ENCODE measurements at regions not wholly inside any gene's neighbourhood (a gene's known extent, or its start where the extent isn't known, plus 50 kb on each side); places are given as distances from the start of the nearest gene placed in this dataset.
"Not testable (repeated sequence)": the region's sequence is repeated elsewhere in the genome, so short reads cannot be mapped to it uniquely, and the experiment has no call there.

GRCh38 chr10:22875581-22875980 lies 52.3 kb upstream of the ARMC3 start:
- no peak for DNase-seq

DNA sequence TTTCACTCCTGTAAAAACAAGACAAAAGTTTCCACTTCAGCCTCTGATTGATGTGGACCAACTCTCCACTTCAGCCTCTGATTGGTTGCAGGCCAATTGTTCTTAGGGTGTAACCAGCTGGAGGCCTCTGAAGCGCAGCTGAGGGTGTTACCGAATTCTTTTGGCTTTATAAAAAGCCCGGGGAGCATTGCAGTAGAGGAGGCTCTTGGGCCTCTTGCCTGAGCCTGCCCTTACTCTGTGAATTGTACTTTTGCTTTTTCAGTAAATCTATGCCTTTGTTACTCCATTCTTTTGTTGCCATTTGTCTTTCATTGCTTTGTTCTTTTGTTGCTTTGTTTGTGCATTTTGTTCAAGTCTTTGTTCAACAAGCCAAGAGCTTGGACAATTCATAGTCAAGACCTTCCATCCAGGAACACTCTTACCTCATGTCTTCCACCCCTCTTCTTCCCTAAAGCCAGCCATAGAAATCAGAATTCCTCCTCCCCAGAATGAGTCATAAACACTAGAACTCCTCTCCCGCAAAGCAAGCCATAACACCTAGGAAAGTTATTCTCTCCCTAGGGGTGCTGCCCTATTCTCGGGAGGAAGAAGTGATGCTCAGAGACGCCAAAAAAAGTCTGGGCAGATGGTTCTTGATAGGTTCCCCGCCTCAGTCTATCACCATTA lies 53.5 kb upstream of the ARMC3 start:
- DNase-seq, result peak; percentile 81

- no peak for DNase-seq
Observed at GRCh38 chr10:22856444-22857074, 71.3 kb upstream of the ARMC3 start.

GRCh38 chr10:22854935-22855421 lies 72.9 kb upstream of the ARMC3 start:
- DNase-seq, result no peak

- no peak for DNase-seq
Observed at GRCh38 chr10:22853906-22854447, 73.9 kb upstream of the ARMC3 start.

- no peak for DNase-seq
Observed at GRCh38 chr10:22852712-22853353, 75.0 kb upstream of the ARMC3 start.

GRCh38 chr10:22851865-22852239 lies 76.0 kb upstream of the ARMC3 start:
- DNase-seq, result no peak

DNA sequence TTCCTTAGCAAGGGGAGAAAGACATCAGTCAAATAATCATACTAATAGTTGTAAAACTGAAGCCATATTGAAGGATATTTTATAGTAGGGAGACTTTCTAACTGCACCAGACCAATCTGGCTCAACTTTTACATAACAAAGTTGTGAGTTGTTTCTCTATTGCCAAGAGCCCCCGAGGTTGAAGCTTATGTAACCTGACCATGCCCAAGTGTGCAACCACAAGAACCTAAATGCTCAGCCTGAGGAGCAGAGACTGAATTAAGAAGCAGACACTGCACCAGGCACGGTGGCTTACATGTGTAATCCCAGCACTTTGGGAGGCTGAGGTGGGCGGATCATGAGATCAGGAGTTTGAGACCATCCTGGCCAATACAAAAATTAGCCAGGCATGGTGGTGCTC lies 77.3 kb upstream of the ARMC3 start:
- DNase-seq, result no peak

DNA sequence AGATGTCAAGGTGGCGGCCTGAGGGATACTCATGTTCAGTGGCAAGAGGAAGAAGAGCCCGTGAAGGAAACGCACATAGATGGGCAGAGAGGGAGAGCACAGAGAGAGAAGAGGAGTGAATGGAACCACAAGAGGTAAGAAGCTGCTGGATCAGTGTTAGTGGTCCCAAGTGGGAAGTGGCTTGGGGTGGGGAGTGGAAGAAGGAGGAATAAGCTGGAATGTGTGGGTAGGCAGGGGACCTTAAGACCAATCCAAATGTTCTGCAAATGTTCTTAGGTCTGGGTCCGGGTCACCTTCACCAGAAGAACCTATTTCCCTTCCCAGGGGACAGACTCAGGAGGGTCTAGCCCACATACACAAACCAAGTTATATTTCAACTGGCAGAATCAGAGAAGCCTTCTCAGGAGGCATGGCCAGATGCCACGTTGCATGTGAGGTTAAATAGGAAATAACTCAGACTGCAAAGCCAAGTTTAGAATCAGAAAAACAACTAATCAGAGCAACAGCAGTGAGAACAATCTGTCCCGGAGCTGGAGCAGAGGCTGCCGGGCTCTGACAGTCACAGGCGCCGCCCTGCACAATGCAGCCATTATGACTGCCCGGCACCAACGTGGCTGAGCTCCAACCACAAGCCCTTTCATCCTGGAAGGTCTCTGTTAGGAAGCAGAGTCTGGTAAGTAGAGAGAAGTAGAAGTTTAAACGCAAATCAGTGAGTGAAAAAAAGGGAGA lies 78.6 kb upstream of the ARMC3 start:
- no peak for DNase-seq

DNA sequence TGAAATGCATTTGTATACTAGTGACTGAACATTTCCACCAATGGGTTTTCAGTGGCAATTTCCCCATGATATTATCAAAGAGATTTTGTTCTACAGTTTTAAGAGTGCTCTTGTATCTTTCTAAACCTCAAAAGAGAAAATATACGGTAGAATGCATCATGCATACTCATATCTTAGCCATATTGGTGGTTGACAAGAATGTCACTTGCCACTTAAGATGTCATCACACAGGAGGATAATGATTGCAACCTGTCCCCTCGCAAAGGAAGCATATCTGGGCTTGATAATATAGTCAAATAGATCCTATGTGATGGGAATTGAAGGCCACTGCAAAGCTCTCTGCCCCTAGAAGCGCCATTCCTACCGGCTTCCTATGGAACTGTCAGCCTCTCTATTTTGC lies 79.3 kb upstream of the ARMC3 start:
- DNase-seq, result no peak

DNA sequence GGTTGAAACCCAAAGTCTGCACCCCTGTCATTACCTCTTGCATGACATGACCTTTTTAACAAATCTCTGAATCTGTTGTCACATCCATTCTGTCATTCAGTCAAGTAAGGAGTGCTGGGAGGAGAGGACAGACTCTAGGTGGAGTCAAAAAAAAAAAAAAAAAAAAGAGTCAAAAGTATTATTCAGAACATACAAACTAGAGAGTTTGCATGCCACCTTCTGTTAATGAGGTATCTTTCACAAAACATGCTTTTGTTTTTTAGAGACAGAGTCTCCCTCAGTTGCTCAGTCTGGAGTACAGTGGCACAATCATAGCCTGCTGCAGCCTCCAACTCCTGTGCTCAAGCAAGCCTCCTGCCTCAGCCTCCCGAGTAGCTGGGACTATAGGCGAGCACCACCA lies 81.6 kb upstream of the ARMC3 start:
- no peak for DNase-seq

GRCh38 chr10:22839639-22840038 lies 88.2 kb upstream of the ARMC3 start:
- DNase-seq, result no peak

DNA sequence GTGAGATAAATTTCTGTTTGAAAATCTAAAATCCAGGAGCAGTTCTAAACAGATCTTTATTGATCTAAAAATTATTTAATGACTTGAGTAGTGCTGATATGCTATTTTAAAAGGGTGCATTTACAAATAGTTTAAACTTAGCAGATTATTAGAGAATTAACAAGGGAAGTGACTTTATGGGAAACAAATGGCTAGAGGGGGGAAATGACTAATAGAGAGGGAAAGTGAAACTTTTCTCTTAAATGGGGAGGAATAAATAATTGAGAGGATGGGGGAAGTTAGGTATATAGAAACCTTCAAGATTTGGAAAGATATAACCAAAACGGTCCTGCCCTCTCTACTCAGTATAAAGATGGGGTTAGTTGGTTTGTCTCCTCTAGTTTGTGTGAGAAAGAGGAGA lies 90.1 kb upstream of the ARMC3 start:
- DNase-seq, result no peak

GRCh38 chr10:22837351-22837750 lies 90.5 kb upstream of the ARMC3 start:
- no peak for DNase-seq

GRCh38 chr10:22834471-22834870 lies 93.4 kb upstream of the ARMC3 start:
- DNase-seq, result no peak

- DNase-seq, result no peak
Observed at GRCh38 chr10:22833781-22834180, 94.1 kb upstream of the ARMC3 start.

DNA sequence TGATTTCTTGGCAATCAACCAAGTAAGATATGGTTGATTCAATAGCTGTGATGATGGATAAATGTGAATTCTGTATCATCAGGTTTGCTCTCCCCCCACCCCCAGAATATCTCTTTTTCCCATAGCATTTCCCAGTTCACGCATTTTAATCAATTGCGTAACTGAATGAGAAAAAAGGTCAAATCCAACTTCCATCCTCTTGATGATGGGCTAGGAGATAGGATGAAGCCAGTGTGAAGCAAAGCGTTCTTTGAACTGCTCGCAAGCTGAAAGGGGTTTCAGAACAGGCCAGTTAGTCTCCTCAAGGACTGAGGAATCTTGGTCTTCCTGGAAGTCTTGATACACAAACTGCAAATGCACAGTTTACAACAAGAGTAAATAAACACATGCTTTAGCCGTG lies 94.5 kb upstream of the ARMC3 start:
- DNase-seq, result no peak

DNA sequence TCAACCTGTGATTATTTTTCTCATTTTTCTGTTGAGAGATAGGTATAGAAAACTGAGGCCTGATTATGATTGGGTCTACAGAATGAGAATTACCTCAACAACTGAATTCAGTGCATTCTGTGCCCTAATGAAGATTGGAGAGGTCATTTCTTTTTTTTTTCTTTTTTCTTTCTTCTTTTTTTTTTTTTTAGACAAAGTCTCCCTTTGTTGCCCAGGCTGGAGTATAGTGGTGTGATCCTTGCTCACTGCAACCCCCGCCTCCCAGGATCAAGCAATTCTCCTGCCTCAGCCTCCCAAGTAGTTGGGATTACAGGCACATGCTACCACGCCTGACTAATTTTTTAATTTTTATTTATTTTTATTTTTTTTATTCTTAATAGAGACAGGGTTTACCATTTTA lies 95.0 kb upstream of the ARMC3 start:
- no peak for DNase-seq

GRCh38 chr10:22832066-22832602 lies 95.7 kb upstream of the ARMC3 start:
- DNase-seq, result no peak

- no peak for DNase-seq
Observed at GRCh38 chr10:22831586-22831985, 96.3 kb upstream of the ARMC3 start.

DNA sequence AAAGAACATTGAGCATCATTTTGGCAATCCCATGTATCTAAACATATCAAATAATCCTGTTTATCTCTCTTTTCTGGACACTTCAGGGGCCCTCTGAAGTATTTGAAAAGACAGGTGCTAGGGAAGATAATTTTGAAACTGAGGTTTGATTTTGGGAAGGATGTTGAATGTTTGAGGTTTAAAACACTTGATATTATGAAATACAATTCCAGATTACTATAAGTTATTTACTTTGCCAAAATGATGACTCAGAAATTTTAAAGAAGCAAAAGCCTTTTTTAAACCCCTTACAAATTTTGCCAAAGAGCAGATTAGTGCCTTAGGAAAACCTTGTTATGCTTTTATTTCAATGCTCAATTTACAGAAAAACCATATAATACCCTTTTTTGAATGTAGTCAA lies 99.1 kb upstream of the ARMC3 start:
- not testable (repeated sequence) for DNase-seq

DNA sequence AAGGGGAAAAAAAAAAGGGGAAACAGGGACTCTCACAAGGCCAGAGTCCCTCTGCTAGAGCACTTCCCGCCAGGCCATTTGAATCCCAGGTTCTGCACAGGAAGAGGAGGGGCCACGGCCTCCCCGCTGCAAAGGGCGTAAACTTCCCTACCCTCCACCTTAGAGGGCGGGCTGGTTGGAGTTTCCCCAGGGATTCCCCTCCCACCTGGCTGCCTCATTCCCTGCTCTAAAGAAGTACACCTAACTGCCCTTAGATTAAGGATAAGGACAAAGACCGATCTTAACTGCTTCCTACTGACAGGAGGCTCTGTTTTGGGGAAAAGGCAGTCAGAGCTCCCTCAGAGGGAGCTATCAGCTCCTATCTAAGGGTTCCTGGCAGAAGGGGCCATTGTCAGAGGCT lies 102.0 kb upstream of the ARMC3 start:
- DNase-seq, result no peak

GRCh38 chr10:22824984-22825383 lies 102.9 kb upstream of the ARMC3 start:
- no peak for DNase-seq
